Stimulated activated naive CD8-positive, alpha-beta T cell treated with anti-CD3 and anti-CD28 coated beads, Interleukin-15, Interleukin-2, amounts not matched to agents 100 U/mL and 50 U/mL, for 24 hours (primary cell): ENCODE measurements at regions not wholly inside any gene's neighbourhood (a gene's known extent, or its start where the extent isn't known, plus 50 kb on each side); places are given as distances from the start of the nearest gene placed in this dataset.
"Not testable (repeated sequence)": the region's sequence is repeated elsewhere in the genome, so short reads cannot be mapped to it uniquely, and the experiment has no call there.

ENCODE experiments used
- ATAC-seq: fragments of 150-1000 bp; cut with Tn5 transposase; one replicate; pipeline ENCODE4 v1.10.0; 2021
- DNase-seq: peaks from one replicate; pipeline ENCODE4 v3.0.0; 2021

- no peak for ATAC-seq
- no peak for DNase-seq
These were observed 533.8 kb upstream of the CHORDC1 start for GRCh38 chr11:90756617-90757016.

DNA sequence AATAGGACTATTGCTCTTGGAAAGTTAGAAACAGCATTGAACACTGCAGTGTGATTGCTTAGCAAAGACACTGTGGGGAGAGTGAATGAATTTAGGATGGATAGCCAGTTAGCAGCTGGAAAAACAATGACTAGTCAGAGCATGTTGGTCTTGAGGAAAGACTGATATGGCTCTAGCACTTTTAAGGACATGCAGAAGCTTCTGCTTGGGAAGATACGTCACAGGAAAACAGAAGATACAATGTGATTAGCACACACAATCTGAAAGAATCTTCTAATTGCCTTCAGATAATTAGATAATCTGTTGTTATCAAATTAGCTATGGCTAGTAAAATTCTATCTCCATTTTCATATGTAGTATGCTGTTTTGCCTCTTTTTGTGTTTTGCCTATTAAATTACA, 530.7 kb upstream of the CHORDC1 start:
- DNase-seq = no peak
- no peak for ATAC-seq

GRCh38 chr11:90747057-90747456, 524.2 kb upstream of the CHORDC1 start:
- DNase-seq (no peak), ATAC-seq (no peak)

DNA sequence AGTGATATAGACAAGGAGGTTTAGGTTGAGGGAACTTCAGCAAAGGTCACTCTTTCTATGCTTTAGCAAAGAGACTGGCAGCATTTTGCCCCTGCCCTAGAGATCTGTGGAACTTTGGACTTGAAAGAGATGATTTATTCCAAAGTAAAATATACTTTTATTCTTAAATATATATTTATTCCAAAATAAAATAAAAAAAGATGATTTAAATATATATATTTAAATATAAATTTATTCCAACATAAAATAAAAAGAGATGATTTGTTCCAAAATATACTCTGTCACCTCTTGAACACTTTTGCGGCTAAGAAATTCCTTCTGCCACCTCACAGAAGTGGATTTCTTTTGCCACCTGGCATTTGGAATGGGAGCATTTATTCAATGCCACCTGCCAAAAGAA, 521.3 kb upstream of the CHORDC1 start:
- ATAC-seq (no peak), DNase-seq (no peak)

GRCh38 chr11:90738799-90739198, 516.0 kb upstream of the CHORDC1 start:
- DNase-seq (no peak), ATAC-seq (no peak)

GRCh38 chr11:90737444-90738050, 514.7 kb upstream of the CHORDC1 start:
- DNase-seq (no peak), ATAC-seq (no peak)

DNA sequence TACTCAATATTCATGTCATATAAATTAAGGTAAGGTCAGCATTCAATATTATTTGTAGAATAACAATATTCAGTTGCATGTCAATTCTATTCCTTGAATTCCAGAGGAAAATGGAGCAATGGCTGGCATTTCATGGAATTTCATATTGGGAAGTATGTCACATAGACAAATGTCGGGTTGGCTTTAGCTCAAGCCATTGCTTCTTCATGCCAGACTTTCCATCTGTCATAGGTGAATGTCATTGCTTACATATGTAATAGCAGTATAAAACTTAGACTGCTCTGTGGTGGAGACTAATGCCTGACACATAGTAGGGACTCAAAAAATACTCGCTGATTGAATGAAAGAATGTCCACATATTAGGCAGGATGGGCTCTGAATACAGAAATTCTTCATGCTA, 509.6 kb upstream of the CHORDC1 start:
- no peak for DNase-seq
- no peak for ATAC-seq

GRCh38 chr11:90723475-90723874, 500.6 kb upstream of the CHORDC1 start:
- ATAC-seq = no peak
- no peak for DNase-seq

DNA sequence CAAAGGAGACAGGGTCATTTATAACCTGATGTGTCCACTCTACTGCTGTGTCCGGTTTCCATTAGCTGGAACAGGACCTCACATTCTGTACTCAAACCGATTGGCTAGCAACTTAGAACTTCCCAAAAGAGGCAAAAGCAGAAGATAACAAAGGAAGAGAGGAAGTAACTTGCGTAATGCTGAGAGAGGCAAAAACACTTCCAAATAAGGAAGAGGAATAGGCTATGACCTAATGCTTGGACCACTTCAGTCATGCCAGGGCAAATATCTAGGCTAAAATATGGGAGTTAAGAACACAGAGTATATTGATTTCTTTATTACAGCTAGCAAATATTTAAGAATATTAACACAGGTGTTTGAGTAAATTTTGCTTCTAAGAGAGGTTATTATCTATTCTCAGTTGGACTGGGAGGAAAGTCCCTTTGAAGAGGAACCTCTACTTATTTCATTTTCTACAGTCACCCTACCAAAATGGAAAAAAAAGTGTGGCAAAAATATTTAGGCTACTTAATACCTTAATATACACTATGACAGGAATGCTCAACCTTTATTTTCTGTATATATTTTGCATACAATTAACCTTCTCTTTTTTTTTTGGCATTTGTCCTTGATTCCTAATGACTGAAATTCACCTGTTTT, 499.8 kb upstream of the CHORDC1 start:
- no peak for DNase-seq
- no peak for ATAC-seq

DNA sequence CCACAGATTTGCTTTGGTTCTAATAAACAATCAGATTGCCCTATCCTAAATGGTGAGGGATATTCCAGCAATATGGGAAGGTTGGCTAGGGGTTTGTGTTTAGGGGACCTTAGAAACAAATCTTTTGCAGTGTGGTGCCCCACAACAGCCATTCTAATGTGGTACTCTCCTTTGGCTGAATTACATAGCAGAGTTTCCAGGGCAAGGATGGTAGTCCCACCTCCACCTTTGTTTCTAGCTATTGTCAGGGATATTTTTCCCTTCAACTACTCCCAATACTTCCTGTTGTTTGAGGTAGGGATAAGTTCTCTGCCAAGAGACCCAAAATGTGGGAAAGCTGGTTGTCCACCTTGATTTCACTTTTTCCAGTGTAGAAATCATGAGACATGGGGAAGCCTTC, 494.7 kb upstream of the CHORDC1 start:
- no peak for ATAC-seq
- DNase-seq = no peak

GRCh38 chr11:90705661-90706060, 482.8 kb upstream of the CHORDC1 start:
- no peak for DNase-seq
- ATAC-seq = no peak

GRCh38 chr11:90704510-90704909, 481.7 kb upstream of the CHORDC1 start:
- DNase-seq (no peak), ATAC-seq (no peak)

GRCh38 chr11:90701716-90702115, 478.9 kb upstream of the CHORDC1 start:
- DNase-seq = no peak
- ATAC-seq = no peak

GRCh38 chr11:90700789-90701439, 478.1 kb upstream of the CHORDC1 start:
- DNase-seq = no peak
- ATAC-seq = no peak

- no peak for ATAC-seq
- no peak for DNase-seq
These were observed 477.0 kb upstream of the CHORDC1 start for GRCh38 chr11:90699791-90700400.

GRCh38 chr11:90698238-90698637, 475.4 kb upstream of the CHORDC1 start:
- ATAC-seq = no peak

DNA sequence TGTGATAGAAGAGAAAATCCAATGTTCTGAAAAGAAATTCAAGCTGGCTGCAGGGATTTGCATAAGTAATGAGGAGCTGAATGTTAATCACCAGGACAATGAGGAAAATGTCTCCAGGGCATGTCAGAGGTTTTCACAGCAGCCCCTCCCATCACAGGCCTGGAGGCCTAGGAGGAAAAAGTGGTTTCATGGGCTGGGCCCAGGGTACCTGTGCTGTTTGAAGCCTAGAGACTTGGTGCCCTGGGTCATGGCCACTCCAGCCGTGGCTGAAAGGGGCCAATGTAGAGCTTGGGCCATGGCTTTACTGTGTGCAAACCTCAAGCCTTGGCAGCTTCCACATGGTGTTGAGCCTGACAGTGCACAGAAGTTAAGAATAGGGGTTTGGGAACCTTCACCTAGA, 452.6 kb upstream of the CHORDC1 start:
- not testable (repeated sequence) for DNase-seq, ATAC-seq

More at GRCh38 chr11:90698238-90698637, 475.4 kb upstream of the CHORDC1 start:
- no peak for DNase-seq

GRCh38 chr11:90669094-90669493, 446.2 kb upstream of the CHORDC1 start:
- ATAC-seq (no peak), DNase-seq (no peak)

DNA sequence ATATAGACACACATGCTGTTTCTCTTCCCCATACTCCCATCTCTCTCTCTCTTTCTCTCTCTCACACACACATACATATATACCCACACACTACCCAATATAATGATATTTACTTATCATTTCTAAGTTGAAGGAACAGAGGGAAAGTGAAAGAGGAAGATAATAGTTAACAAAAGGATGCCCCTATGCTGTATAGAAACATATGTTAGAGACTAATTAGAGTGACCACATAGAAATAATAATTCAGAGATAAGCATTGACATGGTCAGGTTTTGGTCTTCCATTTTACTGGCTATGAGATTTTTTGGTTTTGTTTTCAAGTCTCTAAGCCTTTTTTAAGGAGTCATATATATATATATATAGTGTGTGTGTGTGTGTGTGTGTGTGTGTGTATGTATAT, 445.7 kb upstream of the CHORDC1 start:
- DNase-seq (no peak), ATAC-seq (no peak)

GRCh38 chr11:90661233-90661632, 438.4 kb upstream of the CHORDC1 start:
- ATAC-seq = no peak

DNA sequence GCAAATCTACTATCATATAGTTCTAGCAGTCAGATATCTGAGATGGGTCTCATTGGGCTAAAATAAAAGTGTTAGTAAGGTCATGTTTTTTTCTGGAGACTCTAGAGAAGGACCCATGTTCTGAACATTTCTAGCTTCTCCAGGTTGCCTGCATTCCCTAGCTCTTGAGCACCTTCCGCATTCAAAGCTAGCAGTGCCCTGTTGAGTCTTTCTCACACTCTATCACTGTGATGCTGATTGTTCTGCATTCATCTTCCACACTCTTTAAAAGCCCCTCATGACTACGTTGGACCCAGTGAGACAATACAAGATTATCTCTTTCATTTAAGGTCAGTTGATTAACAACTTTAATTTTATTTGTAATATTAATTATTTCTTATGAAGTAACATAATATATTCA, 433.3 kb upstream of the CHORDC1 start:
- no peak for DNase-seq
- ATAC-seq = no peak

More at GRCh38 chr11:90661233-90661632, 438.4 kb upstream of the CHORDC1 start:
- no peak for DNase-seq

DNA sequence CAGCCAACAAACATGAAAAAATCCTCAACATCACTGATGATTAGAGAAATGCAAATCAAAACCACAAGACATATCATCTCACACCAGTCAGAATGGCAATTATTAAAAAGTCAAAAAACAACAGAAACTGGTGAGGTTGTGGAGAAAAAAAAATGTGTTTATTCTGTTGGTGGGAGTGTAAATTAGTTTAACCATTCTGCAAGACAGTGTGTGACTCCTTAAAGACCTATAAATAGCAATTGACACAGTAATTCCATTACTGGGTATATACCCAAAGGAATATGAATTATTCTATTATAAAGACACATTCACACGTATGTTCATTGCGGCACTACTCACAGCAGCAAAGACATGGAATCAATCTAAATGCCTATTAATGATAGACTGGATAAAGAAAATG, 427.3 kb upstream of the CHORDC1 start:
- DNase-seq (no peak), ATAC-seq (no peak)

GRCh38 chr11:90646706-90647105, 423.9 kb upstream of the CHORDC1 start:
- DNase-seq (no peak), ATAC-seq (no peak)
